ENCODE measurements at regions not wholly inside any gene's neighbourhood (a gene's known extent, or its start where the extent isn't known, plus 50 kb on each side); places are given as distances from the start of the nearest gene placed in this dataset.

DNA sequence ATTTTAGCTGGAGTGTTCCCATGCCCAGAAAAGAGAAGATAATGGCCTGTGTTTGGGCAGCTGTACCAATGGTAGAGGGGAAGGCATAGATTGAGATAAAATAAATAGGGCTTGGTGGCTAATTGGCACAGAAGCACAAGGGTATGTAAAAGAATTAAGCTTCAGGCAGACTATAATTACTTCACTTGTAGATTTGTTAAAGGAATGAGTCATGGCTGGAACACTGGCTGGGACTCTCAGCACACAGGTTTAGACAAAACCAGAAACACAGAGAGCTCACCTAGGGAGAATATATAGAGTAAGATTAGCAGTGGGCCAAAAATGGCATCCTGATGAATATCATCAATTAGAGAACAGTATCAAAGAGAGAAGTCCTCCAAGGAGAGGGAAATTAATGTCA lies 198.3 kb upstream of the FIGN start:
- TF ChIP-seq, protein P1, sequence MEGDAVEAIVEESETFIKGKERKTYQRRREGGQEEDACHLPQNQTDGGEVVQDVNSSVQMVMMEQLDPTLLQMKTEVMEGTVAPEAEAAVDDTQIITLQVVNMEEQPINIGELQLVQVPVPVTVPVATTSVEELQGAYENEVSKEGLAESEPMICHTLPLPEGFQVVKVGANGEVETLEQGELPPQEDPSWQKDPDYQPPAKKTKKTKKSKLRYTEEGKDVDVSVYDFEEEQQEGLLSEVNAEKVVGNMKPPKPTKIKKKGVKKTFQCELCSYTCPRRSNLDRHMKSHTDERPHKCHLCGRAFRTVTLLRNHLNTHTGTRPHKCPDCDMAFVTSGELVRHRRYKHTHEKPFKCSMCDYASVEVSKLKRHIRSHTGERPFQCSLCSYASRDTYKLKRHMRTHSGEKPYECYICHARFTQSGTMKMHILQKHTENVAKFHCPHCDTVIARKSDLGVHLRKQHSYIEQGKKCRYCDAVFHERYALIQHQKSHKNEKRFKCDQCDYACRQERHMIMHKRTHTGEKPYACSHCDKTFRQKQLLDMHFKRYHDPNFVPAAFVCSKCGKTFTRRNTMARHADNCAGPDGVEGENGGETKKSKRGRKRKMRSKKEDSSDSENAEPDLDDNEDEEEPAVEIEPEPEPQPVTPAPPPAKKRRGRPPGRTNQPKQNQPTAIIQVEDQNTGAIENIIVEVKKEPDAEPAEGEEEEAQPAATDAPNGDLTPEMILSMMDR (IDR thresholded peaks at IDR 0.05) = no peak
- no peak for TF ChIP-seq POLR2A (IDR thresholded peaks at IDR 0.05)

All from Peyer's patch (tissue), 4 donors.